Loucy (cell line): ENCODE measurements at regions not wholly inside any gene's neighbourhood (a gene's known extent, or its start where the extent isn't known, plus 50 kb on each side); places are given as distances from the start of the nearest gene placed in this dataset.
A peak's percentile ranks its signal among the peaks of the same experiment; 100 is the strongest.

Source experiments
- H2AFZ ChIP-seq: fragments of 200-600 bp; sonication (generic); 2 replicates; pipeline ENCODE4 v1.6.0; 2016; ENCODE audit warnings: antibody characterized with exemption, mild to moderate bottlenecking, low read length, moderate library complexity
- H3F3A ChIP-seq: fragments of 200-600 bp; 2 replicates; pipeline ENCODE4 v1.6.0; 2016; ENCODE audit warnings: antibody characterized with exemption, low read depth, mild to moderate bottlenecking
- H3K27me3 ChIP-seq: fragments of 200-600 bp; sonication (generic); 2 replicates; pipeline ENCODE4 v1.6.1; 2014; ENCODE audit warnings: low read length, mild to moderate bottlenecking; ENCODE audit not compliant: insufficient read depth, poor library complexity, severe bottlenecking
- H3K36me3 ChIP-seq: fragments of 200-600 bp; sonication (generic); 2 replicates; pipeline ENCODE4 v1.6.1; 2016; ENCODE audit warnings: low read length; ENCODE audit not compliant: insufficient read depth
- H3K4me1 ChIP-seq: fragments of 200-600 bp; sonication (generic); 2 replicates; pipeline ENCODE4 v1.5.1; 2014; ENCODE audit warnings: low read length, mild to moderate bottlenecking; ENCODE audit not compliant: insufficient read depth, poor library complexity, severe bottlenecking
- H3K4me2 ChIP-seq: fragments of 200-600 bp; sonication (generic); 2 replicates; pipeline ENCODE4 v1.6.0; 2014; ENCODE audit warnings: antibody characterized with exemption, low read length, low read depth, mild to moderate bottlenecking; ENCODE audit not compliant: poor library complexity, severe bottlenecking
- H3K4me3 ChIP-seq: fragments of 200-600 bp; sonication (generic); 2 replicates; pipeline ENCODE4 v1.5.1; 2014; ENCODE audit warnings: low read length, mild to moderate bottlenecking, mixed read lengths; ENCODE audit not compliant: poor library complexity, severe bottlenecking
- H3K79me2 ChIP-seq: fragments of 200-600 bp; sonication (generic); 2 replicates; pipeline ENCODE4 v1.6.1; 2014; ENCODE audit warnings: low read length; ENCODE audit not compliant: insufficient read depth
- H3K9ac ChIP-seq: fragments of 200-600 bp; sonication (generic); 2 replicates; pipeline ENCODE4 v1.6.0; 2014; ENCODE audit warnings: mild to moderate bottlenecking, low read depth, low read length, moderate library complexity; ENCODE audit not compliant: poor library complexity, severe bottlenecking
- H3K9me2 ChIP-seq: fragments of 200-600 bp; sonication (generic); replicated peaks from 2 replicates; pipeline ENCODE4 v1.6.1; 2016; ENCODE audit warnings: low read depth, low read length, mixed read lengths
- H3K9me3 ChIP-seq: fragments of 200-600 bp; sonication (generic); 2 replicates; pipeline ENCODE4 v1.6.1; 2014; ENCODE audit warnings: mild to moderate bottlenecking, antibody characterized with exemption, low read length, low read depth; ENCODE audit not compliant: insufficient read depth
- H4K20me1 ChIP-seq: fragments of 200-600 bp; sonication (generic); 2 replicates; pipeline ENCODE4 v1.6.0; 2014; ENCODE audit warnings: antibody characterized with exemption, low read length, mild to moderate bottlenecking; ENCODE audit not compliant: insufficient read depth, poor library complexity, severe bottlenecking
- EZH2phosphoT487 ChIP-seq: fragments of 200-600 bp; IDR thresholded peaks from 2 replicates; pipeline ENCODE4 v1.6.1; 2018; ENCODE audit warnings: antibody characterized with exemption, mild to moderate bottlenecking, moderate library complexity, borderline replicate concordance
- TF ChIP-seq, protein P1 (sequence below): fragments of 200-600 bp; sonication (generic); conservative IDR thresholded peaks from 2 replicates; pipeline ENCODE4 v1.5.1; 2014; ENCODE audit warnings: mild to moderate bottlenecking, antibody characterized with exemption, low read length

DNA sequence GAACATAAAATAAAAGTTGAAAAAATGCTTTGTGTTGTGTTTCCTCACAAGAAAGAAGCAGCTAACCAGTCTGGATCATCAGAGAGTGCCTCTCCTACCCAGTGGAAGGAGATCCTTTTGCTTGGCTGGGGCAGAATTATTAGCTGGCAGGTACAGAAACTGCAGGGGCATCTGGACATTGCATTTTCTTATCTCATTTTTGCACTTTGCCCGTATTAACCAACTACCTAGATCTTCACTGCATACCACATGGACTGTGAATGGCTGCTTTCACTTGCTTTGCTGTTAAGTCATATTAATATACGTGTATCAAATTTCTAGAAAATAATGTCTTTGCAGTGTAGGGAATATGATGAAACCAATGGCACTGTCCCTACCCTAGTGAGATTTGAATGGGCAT is 52.9 kb upstream of the PDGFRA start:
- no peak overlapping the region for H3K4me2 ChIP-seq
- no peak for TF ChIP-seq EZH2phosphoT487
- TF ChIP-seq, protein P1, sequence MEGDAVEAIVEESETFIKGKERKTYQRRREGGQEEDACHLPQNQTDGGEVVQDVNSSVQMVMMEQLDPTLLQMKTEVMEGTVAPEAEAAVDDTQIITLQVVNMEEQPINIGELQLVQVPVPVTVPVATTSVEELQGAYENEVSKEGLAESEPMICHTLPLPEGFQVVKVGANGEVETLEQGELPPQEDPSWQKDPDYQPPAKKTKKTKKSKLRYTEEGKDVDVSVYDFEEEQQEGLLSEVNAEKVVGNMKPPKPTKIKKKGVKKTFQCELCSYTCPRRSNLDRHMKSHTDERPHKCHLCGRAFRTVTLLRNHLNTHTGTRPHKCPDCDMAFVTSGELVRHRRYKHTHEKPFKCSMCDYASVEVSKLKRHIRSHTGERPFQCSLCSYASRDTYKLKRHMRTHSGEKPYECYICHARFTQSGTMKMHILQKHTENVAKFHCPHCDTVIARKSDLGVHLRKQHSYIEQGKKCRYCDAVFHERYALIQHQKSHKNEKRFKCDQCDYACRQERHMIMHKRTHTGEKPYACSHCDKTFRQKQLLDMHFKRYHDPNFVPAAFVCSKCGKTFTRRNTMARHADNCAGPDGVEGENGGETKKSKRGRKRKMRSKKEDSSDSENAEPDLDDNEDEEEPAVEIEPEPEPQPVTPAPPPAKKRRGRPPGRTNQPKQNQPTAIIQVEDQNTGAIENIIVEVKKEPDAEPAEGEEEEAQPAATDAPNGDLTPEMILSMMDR: no peak
- H3K4me3 ChIP-seq: no peak overlapping the region
- no peaks in the 10 kb centered on the region for H3K27me3 ChIP-seq
- H3K9me2 ChIP-seq: no peaks in the 10 kb centered on the region
- H3K79me2 ChIP-seq: no peaks in the 10 kb centered on the region
- H3K4me1 ChIP-seq: no peaks in the 10 kb centered on the region
- no peak overlapping the region for H3K9ac ChIP-seq
- no peaks in the 10 kb centered on the region for H3K9me3 ChIP-seq
- H3K36me3 ChIP-seq: no peaks in the 10 kb centered on the region
- 0 out of 2 replicates have a peak overlapping the region, but pooled peaks have one; percentile 31 for H2AFZ ChIP-seq
- no peaks in the 10 kb centered on the region for H4K20me1 ChIP-seq
- no peaks in the 10 kb centered on the region for H3F3A ChIP-seq
